OCI-LY3 (cell line): ENCODE measurements at regions not wholly inside any gene's neighbourhood (a gene's known extent, or its start where the extent isn't known, plus 50 kb on each side); places are given as distances from the start of the nearest gene placed in this dataset.

ENCODE experiments used
- H2AFZ ChIP-seq: fragments of 200-600, 300-600 bp; shearing (Covaris generic); 2 replicates; pipeline ENCODE4 v1.6.0; 2014; ENCODE audit warnings: antibody characterized with exemption, low read depth, low read length
- H3K27ac ChIP-seq: fragments of 200-600, 300-600 bp; sonication (generic); 2 replicates; pipeline ENCODE4 v1.5.1; 2014; ENCODE audit warnings: mild to moderate bottlenecking, low read length, moderate library complexity, mixed read lengths
- H3K27me3 ChIP-seq: fragments of 200-600, 300-600 bp; sonication (generic); 2 replicates; pipeline ENCODE4 v1.6.1; 2014; ENCODE audit warnings: low read depth, low read length, mixed read lengths
- H3K36me3 ChIP-seq: fragments of 200-600, 300-600 bp; sonication (generic); replicated peaks from 2 replicates; pipeline ENCODE3; 2014; ENCODE audit warnings: low read depth, low read length, mixed read lengths
- H3K4me1 ChIP-seq: fragments of 300-600, 200-600 bp; sonication (generic); 2 replicates; pipeline ENCODE4 v1.6.1; 2014; ENCODE audit warnings: low read length, mixed read lengths
- H3K4me2 ChIP-seq: fragments of 200-600, 300-600 bp; sonication (generic); 2 replicates; pipeline ENCODE4 v1.6.1; 2014; ENCODE audit warnings: low read length, mixed read lengths
- H3K4me3 ChIP-seq: fragments of 300-600, 200-600 bp; sonication (generic); 2 replicates; pipeline ENCODE4 v1.5.1; 2014; ENCODE audit warnings: antibody characterized with exemption, mild to moderate bottlenecking, low read length, moderate library complexity
- H3K79me2 ChIP-seq: fragments of 300-600, 200-600 bp; shearing (Covaris generic); 2 replicates; pipeline ENCODE4 v1.6.1; 2014; ENCODE audit warnings: mild to moderate bottlenecking, low read length, mixed read lengths
- H3K9ac ChIP-seq: fragments of 300-600, 200-600 bp; shearing (Covaris generic); 2 replicates; pipeline ENCODE4 v1.6.0; 2014; ENCODE audit warnings: mild to moderate bottlenecking, low read length, moderate library complexity
- H3K9me3 ChIP-seq: fragments of 200-600, 300-600 bp; shearing (Covaris generic); 2 replicates; pipeline ENCODE4 v1.6.1; 2014; ENCODE audit warnings: low read length, mixed read lengths; ENCODE audit not compliant: insufficient read depth
- H4K20me1 ChIP-seq: fragments of 200-600, 300-600 bp; sonication (generic); 2 replicates; pipeline ENCODE4 v1.6.1; 2016; ENCODE audit warnings: low read length, mixed read lengths; ENCODE audit not compliant: insufficient read depth
- CTCF ChIP-seq: fragments of 200-600, 300-600 bp; sonication (generic); IDR thresholded peaks from 2 replicates; pipeline ENCODE4 v1.5.1; 2014; ENCODE audit warnings: antibody characterized with exemption, low read length, low read depth
- EZH2phosphoT487 ChIP-seq: fragments of 200-600 bp; shearing (Covaris generic); IDR thresholded peaks from 2 replicates; pipeline ENCODE4 v1.6.1; 2018; ENCODE audit warnings: antibody characterized with exemption, mixed run types, low read depth

GRCh38 chr2:37737507-37737906 lies 66.1 kb upstream of the CDC42EP3 start:
- Histone ChIP-seq H3K27ac (no peak overlapping the region), H3K9me3 (no peaks in the 10 kb centered on the region), H4K20me1 (no peaks in the 10 kb centered on the region), H3K4me1 (no peaks in the 10 kb centered on the region), H3K79me2 (no peaks in the 10 kb centered on the region), H3K27me3 (no peaks in the 10 kb centered on the region), H3K9ac (no peak overlapping the region), H3K4me2 (no peak overlapping the region), H2AFZ (no peak overlapping the region), H3K4me3 (no peak overlapping the region), H3K36me3 (no peaks in the 10 kb centered on the region)
- TF ChIP-seq EZH2phosphoT487: no peak
- TF ChIP-seq CTCF: no peak

- Histone ChIP-seq H2AFZ (no peak overlapping the region), H3K4me3 (no peak overlapping the region), H3K9ac (no peak overlapping the region), H3K4me1 (no peaks in the 10 kb centered on the region), H3K27ac (no peak overlapping the region), H3K79me2 (no peaks in the 10 kb centered on the region), H3K9me3 (no peaks in the 10 kb centered on the region), H3K27me3 (no peaks in the 10 kb centered on the region), H3K36me3 (no peaks in the 10 kb centered on the region), H4K20me1 (no peaks in the 10 kb centered on the region), H3K4me2 (no peak overlapping the region)
- TF ChIP-seq CTCF (no peak), EZH2phosphoT487 (no peak)
These were observed 66.9 kb upstream of the CDC42EP3 start for GRCh38 chr2:37738266-37738885.

- no peak for TF ChIP-seq EZH2phosphoT487
- Histone ChIP-seq H3K9ac (no peak overlapping the region), H3K9me3 (no peaks in the 10 kb centered on the region), H2AFZ (no peak overlapping the region), H3K79me2 (no peaks in the 10 kb centered on the region), H3K36me3 (no peaks in the 10 kb centered on the region), H3K4me2 (no peak overlapping the region), H3K4me1 (no peaks in the 10 kb centered on the region), H3K27me3 (no peaks in the 10 kb centered on the region), H3K4me3 (no peak overlapping the region), H4K20me1 (no peaks in the 10 kb centered on the region), H3K27ac (no peak overlapping the region)
These were observed 67.7 kb upstream of the CDC42EP3 start for GRCh38 chr2:37739153-37739552.

DNA sequence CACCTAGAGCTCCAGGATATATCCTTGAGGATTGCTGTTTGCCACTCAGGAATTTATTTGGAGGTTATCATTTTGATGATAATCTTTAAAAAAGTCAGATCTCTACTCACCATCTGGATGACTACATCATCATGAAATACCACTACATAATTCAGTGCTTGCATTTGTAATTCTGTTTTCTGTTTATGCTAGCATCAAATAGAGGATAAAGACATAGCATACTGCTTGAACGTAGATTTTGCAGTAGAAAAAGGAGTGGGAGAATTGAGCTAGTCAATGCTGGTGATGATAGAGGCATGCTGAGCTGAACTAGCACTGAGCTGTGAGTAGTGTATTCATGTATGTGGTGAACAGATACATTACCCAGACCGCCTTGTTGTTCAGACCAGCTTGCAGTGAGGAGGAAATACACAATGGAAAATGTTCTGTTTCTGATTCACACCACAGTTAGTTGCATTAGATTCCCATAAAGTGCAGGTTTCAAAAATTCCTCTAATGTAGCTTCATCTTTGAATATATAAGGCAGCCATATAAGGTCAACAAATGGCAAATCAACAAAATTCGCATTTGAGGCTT lies 68.8 kb upstream of the CDC42EP3 start:
- Histone ChIP-seq H3K4me2 (no peak overlapping the region), H3K9ac (no peak overlapping the region), H2AFZ (no peak overlapping the region), H3K79me2 (no peaks in the 10 kb centered on the region), H3K27me3 (no peaks in the 10 kb centered on the region), H3K27ac (no peak overlapping the region), H3K9me3 (no peaks in the 10 kb centered on the region), H3K4me1 (no peaks in the 10 kb centered on the region), H4K20me1 (no peaks in the 10 kb centered on the region), H3K36me3 (no peaks in the 10 kb centered on the region), H3K4me3 (no peak overlapping the region)
- TF ChIP-seq EZH2phosphoT487 (no peak), CTCF (no peak)
